ENCODE measurements at regions not wholly inside any gene's neighbourhood (a gene's known extent, or its start where the extent isn't known, plus 50 kb on each side); places are given as distances from the start of the nearest gene placed in this dataset.

DNA sequence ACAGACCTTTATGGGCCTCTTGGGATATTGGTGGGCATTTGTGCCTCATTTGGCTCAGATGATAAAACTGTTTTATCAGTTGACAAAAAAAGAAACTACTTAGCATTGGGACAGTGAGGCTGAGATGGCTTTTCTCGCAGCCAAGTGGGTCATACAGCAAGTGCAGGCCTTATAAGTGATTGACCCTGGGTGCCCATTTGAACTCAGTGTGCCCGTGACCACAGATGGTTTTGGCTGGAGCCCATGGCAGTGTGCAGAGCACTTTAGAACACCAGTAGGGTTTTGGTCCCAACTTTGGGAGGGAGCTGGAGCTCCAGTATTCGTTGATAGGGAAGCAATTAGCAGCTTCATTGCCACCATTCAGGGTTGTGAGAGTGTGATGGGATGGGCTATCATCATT, 404.5 kb upstream of the LARGE1 start:
- TF ChIP-seq, protein P1, sequence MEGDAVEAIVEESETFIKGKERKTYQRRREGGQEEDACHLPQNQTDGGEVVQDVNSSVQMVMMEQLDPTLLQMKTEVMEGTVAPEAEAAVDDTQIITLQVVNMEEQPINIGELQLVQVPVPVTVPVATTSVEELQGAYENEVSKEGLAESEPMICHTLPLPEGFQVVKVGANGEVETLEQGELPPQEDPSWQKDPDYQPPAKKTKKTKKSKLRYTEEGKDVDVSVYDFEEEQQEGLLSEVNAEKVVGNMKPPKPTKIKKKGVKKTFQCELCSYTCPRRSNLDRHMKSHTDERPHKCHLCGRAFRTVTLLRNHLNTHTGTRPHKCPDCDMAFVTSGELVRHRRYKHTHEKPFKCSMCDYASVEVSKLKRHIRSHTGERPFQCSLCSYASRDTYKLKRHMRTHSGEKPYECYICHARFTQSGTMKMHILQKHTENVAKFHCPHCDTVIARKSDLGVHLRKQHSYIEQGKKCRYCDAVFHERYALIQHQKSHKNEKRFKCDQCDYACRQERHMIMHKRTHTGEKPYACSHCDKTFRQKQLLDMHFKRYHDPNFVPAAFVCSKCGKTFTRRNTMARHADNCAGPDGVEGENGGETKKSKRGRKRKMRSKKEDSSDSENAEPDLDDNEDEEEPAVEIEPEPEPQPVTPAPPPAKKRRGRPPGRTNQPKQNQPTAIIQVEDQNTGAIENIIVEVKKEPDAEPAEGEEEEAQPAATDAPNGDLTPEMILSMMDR (IDR thresholded peaks at IDR 0.05) = no peak
- no peak for TF ChIP-seq EZH2phosphoT487 (IDR thresholded peaks at IDR 0.05)
